ENCODE measurements at regions not wholly inside any gene's neighbourhood (a gene's known extent, or its start where the extent isn't known, plus 50 kb on each side); places are given as distances from the start of the nearest gene placed in this dataset.

DNA sequence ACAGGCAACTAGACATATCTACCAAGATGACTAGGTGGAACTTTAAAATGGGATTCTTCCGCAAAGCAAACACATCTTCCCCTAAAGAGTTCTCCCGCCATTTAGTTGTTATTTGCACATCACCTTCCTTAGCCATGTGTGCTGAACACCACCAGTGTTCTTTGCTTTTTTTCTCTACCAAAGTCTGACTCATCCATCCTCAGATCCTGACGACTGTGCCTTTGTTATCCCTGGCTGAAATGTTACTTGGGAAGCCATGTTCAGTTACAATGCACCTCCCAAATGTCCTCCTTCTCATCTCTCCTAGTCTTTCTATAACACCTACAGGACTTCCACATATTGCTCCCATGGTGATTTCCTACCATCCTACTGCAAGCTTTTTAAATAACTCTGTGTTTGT lies 593.5 kb upstream of the ARID1B start:
- Histone ChIP-seq H3K9me3 (ENCODE audit: control insufficient read depth in 2 of 2, insufficient read depth in 1 of 2, low read depth in 1 of 2, low read length in 1 of 2) (no peaks in the 10 kb centered on the region), H3K36me3 (ENCODE audit: control insufficient read depth in 3 of 3, insufficient read depth in 2 of 3, low read depth in 1 of 3, low read length in 3 of 3) (no peaks in the 10 kb centered on the region), H3K27ac (ENCODE audit: low read depth in 1 of 3, low read length in 2 of 3) (no peak overlapping the region), H3K27me3 (ENCODE audit: control insufficient read depth in 3 of 3, insufficient read depth in 3 of 3, low read length in 3 of 3) (no peaks in the 10 kb centered on the region), H3K4me3 (ENCODE audit: low read depth in 1 of 3, low read length in 3 of 3) (no peak overlapping the region), H3K4me1 (ENCODE audit: control insufficient read depth in 3 of 3, insufficient read depth in 2 of 3, low read depth in 1 of 3, low read length in 2 of 3) (no peaks in the 10 kb centered on the region)
- no peak for DNase-seq
- WGBS, 3 donors: 64 to 78% (median 64%) methylated on average over 3 of the region's 3 CpGs
- FAIRE-seq: no peak

DNA sequence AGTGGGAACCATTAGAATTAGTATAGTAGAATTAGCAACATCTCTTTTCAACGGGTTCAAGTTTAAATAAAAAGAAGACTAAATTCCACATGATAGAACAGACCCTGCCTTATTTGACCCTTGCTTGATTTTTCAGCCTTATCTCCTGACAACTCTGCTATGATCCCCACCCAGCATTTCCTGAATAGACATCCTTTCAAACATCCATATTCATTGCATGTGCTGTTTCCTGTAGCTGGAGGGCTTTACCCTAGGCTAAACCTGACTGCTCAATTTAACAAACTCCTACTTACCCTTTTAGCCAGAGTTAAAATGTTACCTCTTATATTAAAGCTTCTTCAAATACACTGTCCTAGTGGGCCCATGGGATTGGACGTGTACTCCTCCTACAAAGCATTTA lies 594.8 kb upstream of the ARID1B start:
- DNase-seq (no peak), FAIRE-seq (no peak)

DNA sequence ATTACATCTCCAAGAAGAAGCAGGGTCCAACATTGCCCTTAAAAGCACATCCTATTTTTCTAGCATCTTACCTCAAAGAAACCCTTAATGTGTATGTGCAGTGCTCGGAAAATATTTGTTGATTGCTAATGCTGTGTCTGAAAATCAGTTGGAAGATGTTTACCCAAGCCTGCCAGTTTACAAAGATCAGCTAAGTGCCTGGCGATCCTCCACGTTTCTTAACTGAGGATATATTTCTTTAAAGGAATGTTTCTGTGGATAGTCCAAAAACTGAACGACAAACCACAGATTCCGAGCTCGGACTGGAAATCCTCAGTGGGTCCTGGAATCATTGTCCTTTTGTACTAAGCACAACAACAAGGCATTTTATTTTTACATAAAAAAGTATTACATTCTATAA lies 595.7 kb upstream of the ARID1B start:
- no peaks in the 10 kb centered on the region for H3K27me3 ChIP-seq (ENCODE audit: control insufficient read depth in 3 of 3, insufficient read depth in 3 of 3, low read length in 3 of 3)
- H3K27ac ChIP-seq (ENCODE audit: low read depth in 1 of 3, low read length in 2 of 3): no peak overlapping the region
- H3K4me3 ChIP-seq (ENCODE audit: low read depth in 1 of 3, low read length in 3 of 3): no peak overlapping the region
- H3K4me1 ChIP-seq (ENCODE audit: control insufficient read depth in 3 of 3, insufficient read depth in 2 of 3, low read depth in 1 of 3, low read length in 2 of 3): no peaks in the 10 kb centered on the region
- no peaks in the 10 kb centered on the region for H3K36me3 ChIP-seq (ENCODE audit: control insufficient read depth in 3 of 3, insufficient read depth in 2 of 3, low read depth in 1 of 3, low read length in 3 of 3)
- no peak for FAIRE-seq
- 60 to 83% (median 78%) methylated on average over 6 of the region's 6 CpGs for WGBS, 3 donors
- H3K9me3 ChIP-seq (ENCODE audit: control insufficient read depth in 2 of 2, insufficient read depth in 1 of 2, low read depth in 1 of 2, low read length in 1 of 2): no peaks in the 10 kb centered on the region
- no peak for DNase-seq

More for the DNA sequence above, 594.8 kb upstream of the ARID1B start:
- no peaks in the 10 kb centered on the region for H3K4me1 ChIP-seq (ENCODE audit: control insufficient read depth in 3 of 3, insufficient read depth in 2 of 3, low read depth in 1 of 3, low read length in 2 of 3)
- H3K9me3 ChIP-seq (ENCODE audit: control insufficient read depth in 2 of 2, insufficient read depth in 1 of 2, low read depth in 1 of 2, low read length in 1 of 2): no peaks in the 10 kb centered on the region
- no peak overlapping the region for H3K4me3 ChIP-seq (ENCODE audit: low read depth in 1 of 3, low read length in 3 of 3)
- WGBS, 3 donors: 37 to 52% (median 46%) methylated on average over 2 of the region's 2 CpGs
- no peaks in the 10 kb centered on the region for H3K27me3 ChIP-seq (ENCODE audit: control insufficient read depth in 3 of 3, insufficient read depth in 3 of 3, low read length in 3 of 3)
- no peak overlapping the region for H3K27ac ChIP-seq (ENCODE audit: low read depth in 1 of 3, low read length in 2 of 3)
- H3K36me3 ChIP-seq (ENCODE audit: control insufficient read depth in 3 of 3, insufficient read depth in 2 of 3, low read depth in 1 of 3, low read length in 3 of 3): no peaks in the 10 kb centered on the region

DNA sequence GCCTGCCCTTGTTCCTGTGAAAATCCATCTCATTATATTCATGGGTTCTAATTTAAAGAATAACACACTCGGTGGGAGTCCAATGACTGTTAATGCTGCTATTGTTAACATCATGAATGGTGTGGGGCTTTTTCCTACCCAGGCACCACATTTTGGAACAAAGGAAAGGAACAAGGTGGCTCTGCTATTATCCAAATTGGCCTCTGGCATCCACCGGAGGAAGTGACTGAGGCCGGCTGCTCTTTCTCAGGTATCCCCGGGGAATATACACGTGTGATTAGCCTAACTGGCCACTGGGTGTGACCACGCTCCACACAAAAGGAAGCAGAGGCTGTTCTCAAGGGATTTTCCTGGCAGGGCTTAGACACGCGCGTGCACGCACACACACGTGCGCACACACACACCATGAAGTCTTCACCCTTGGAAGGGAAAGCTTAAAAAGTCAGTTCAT lies 601.2 kb upstream of the ARID1B start:
- H3K27me3 ChIP-seq (ENCODE audit: control insufficient read depth in 3 of 3, insufficient read depth in 3 of 3, low read length in 3 of 3): no peaks in the 10 kb centered on the region
- H3K4me1 ChIP-seq (ENCODE audit: control insufficient read depth in 3 of 3, insufficient read depth in 2 of 3, low read depth in 1 of 3, low read length in 2 of 3): no peaks in the 10 kb centered on the region

DNA sequence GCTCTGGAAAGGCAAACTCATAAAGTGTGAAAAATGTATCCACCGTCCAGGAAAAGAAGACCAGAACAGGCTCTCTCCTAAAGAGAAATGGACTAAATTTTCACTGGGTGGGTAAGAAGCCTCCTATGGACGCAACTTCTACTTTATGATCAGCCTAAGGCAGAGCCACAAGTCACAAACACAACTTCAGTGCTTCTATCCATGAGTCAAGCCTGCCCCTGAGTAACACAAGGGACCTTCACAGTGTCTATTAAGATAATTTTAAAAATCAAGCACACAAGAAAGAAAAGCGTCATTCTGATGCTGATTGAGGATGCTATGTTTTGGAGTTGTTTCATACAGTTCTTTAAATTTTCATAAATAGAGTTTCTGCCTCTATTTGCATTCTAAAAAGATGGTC lies 601.7 kb upstream of the ARID1B start:
- Histone ChIP-seq H3K4me1 (ENCODE audit: control insufficient read depth in 3 of 3, insufficient read depth in 2 of 3, low read depth in 1 of 3, low read length in 2 of 3) (no peaks in the 10 kb centered on the region), H3K4me3 (ENCODE audit: low read depth in 1 of 3, low read length in 3 of 3) (no peak overlapping the region), H3K27ac (ENCODE audit: low read depth in 1 of 3, low read length in 2 of 3) (no peak overlapping the region), H3K9me3 (ENCODE audit: control insufficient read depth in 2 of 2, insufficient read depth in 1 of 2, low read depth in 1 of 2, low read length in 1 of 2) (no peaks in the 10 kb centered on the region), H3K36me3 (ENCODE audit: control insufficient read depth in 3 of 3, insufficient read depth in 2 of 3, low read depth in 1 of 3, low read length in 3 of 3) (no peaks in the 10 kb centered on the region), H3K27me3 (ENCODE audit: control insufficient read depth in 3 of 3, insufficient read depth in 3 of 3, low read length in 3 of 3) (no peaks in the 10 kb centered on the region)
- DNase-seq: no peak
- WGBS, 3 donors: 52 to 77% (median 68%) methylated on average over 3 of the region's 3 CpGs
- no peak for FAIRE-seq

More for the DNA sequence above, 601.2 kb upstream of the ARID1B start:
- 48 to 53% (median 50%) methylated on average over 12 of the region's 12 CpGs for WGBS, 3 donors
- Histone ChIP-seq H3K27ac (ENCODE audit: low read depth in 1 of 3, low read length in 2 of 3) (no peak overlapping the region), H3K4me3 (ENCODE audit: low read depth in 1 of 3, low read length in 3 of 3) (no peak overlapping the region), H3K9me3 (ENCODE audit: control insufficient read depth in 2 of 2, insufficient read depth in 1 of 2, low read depth in 1 of 2, low read length in 1 of 2) (no peaks in the 10 kb centered on the region), H3K36me3 (ENCODE audit: control insufficient read depth in 3 of 3, insufficient read depth in 2 of 3, low read depth in 1 of 3, low read length in 3 of 3) (no peaks in the 10 kb centered on the region)
- peak; percentile 7 to 22 for DNase-seq
- FAIRE-seq: no peak

DNA sequence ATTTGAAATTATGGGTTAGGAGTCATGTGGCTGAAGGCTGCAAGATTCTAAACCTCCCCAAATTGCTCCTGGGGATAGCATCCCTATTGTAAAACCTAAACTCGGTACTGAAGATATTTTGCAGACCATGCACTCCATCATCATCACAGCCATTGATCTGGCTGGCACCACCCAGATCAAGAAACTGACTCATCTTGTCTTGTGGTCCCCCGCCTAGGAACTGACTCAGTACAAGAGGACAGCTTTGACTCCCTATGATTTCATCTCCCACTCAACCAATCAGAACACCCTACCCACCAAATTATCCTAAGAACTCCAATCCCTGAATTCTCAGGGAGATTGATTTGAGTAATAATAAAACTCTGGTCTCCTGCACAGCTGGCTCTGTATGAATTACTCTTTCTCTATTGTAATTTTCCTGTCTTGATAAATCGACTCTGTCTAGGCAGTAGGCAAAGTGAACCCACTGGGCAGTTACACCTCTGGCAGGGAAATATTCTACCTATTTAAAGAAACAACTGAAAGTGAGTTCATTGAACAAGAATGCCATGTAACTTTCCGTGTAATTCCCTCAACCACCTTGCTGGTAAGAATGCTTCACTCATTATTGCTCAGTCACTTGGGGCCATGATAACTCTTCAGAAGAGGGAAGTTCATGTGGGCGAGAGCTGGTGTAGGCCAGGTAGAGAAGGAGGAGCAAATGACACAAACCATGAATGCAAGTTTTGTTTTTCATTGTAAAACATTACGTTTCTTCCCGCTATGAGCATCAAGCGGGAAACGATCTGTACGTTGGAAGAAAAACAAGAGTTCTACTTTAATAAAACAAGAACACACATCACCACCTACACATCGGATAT lies 602.9 kb upstream of the ARID1B start:
- Histone ChIP-seq H3K4me3 (ENCODE audit: low read depth in 1 of 3, low read length in 3 of 3) (no peak overlapping the region), H3K27ac (ENCODE audit: low read depth in 1 of 3, low read length in 2 of 3) (no peak overlapping the region), H3K4me1 (ENCODE audit: control insufficient read depth in 3 of 3, insufficient read depth in 2 of 3, low read depth in 1 of 3, low read length in 2 of 3) (no peaks in the 10 kb centered on the region), H3K27me3 (ENCODE audit: control insufficient read depth in 3 of 3, insufficient read depth in 3 of 3, low read length in 3 of 3) (no peaks in the 10 kb centered on the region), H3K9me3 (ENCODE audit: control insufficient read depth in 2 of 2, insufficient read depth in 1 of 2, low read depth in 1 of 2, low read length in 1 of 2) (no peaks in the 10 kb centered on the region), H3K36me3 (ENCODE audit: control insufficient read depth in 3 of 3, insufficient read depth in 2 of 3, low read depth in 1 of 3, low read length in 3 of 3) (no peaks in the 10 kb centered on the region)
- FAIRE-seq (no peak), DNase-seq (no peak)
- WGBS, 3 donors: 83 to 85% (median 84%) methylated on average over 11 of the region's 11 CpGs

DNA sequence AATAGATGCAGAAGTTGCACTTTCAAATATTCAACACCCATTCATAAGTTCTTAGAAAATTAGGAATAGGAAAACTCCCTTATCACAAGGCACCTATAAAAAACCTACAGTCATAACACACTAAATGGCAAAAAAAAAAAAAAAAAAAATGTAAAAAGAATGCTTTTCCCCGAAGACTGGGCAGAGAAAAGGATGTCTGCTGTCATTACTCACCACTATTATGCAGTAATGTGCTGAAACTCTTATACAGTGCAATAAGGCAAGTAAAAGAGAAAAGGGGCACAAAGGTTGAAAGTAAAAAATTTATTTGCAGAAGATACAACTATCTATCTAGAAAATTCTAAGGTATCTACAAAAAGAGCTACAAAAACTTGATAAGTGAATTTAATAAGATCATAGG lies 607.8 kb upstream of the ARID1B start:
- no peak for FAIRE-seq
- Histone ChIP-seq H3K4me1 (ENCODE audit: control insufficient read depth in 3 of 3, insufficient read depth in 2 of 3, low read depth in 1 of 3, low read length in 2 of 3) (no peaks in the 10 kb centered on the region), H3K27ac (ENCODE audit: low read depth in 1 of 3, low read length in 2 of 3) (no peak overlapping the region), H3K9me3 (ENCODE audit: control insufficient read depth in 2 of 2, insufficient read depth in 1 of 2, low read depth in 1 of 2, low read length in 1 of 2) (no peaks in the 10 kb centered on the region), H3K27me3 (ENCODE audit: control insufficient read depth in 3 of 3, insufficient read depth in 3 of 3, low read length in 3 of 3) (no peaks in the 10 kb centered on the region), H3K4me3 (ENCODE audit: low read depth in 1 of 3, low read length in 3 of 3) (no peak overlapping the region), H3K36me3 (ENCODE audit: control insufficient read depth in 3 of 3, insufficient read depth in 2 of 3, low read depth in 1 of 3, low read length in 3 of 3) (no peaks in the 10 kb centered on the region)
- WGBS, 3 donors: 55 to 67% (median 62%) methylated on average over 1 of the region's 1 CpG
- no peak for DNase-seq

DNA sequence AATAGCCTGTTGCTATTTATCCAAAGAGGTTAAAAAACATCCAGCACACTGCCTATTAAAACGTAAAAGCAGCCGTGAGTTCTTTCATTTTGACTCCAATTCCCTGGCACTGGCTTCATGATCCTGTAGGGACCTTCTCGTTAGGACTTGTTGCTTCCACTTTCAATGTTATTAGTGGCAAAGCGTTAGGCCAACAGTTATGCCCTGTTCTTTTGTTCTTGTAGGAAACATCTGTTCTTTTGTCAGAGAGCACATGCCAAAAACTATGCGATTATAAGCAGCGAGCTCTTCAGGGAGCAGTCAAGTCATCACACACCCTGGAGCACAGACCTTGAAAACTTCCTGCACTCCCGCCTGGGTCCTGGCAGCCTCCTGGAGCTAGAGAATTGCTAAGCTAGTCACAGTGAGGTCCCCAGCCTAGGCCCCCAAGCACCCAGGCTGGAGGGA lies 609.5 kb upstream of the ARID1B start:
- DNase-seq (peak in 1 of 2 donors; percentile 8), FAIRE-seq (no peak)
- no peaks in the 10 kb centered on the region for H3K27me3 ChIP-seq (ENCODE audit: control insufficient read depth in 3 of 3, insufficient read depth in 3 of 3, low read length in 3 of 3)
- H3K4me1 ChIP-seq (ENCODE audit: control insufficient read depth in 3 of 3, insufficient read depth in 2 of 3, low read depth in 1 of 3, low read length in 2 of 3): no peaks in the 10 kb centered on the region
- no peaks in the 10 kb centered on the region for H3K9me3 ChIP-seq (ENCODE audit: control insufficient read depth in 2 of 2, insufficient read depth in 1 of 2, low read depth in 1 of 2, low read length in 1 of 2)
- H3K27ac ChIP-seq (ENCODE audit: low read depth in 1 of 3, low read length in 2 of 3): peak overlapping the region in 2 of 3 donors; percentile 2 to 50
- no peaks in the 10 kb centered on the region for H3K36me3 ChIP-seq (ENCODE audit: control insufficient read depth in 3 of 3, insufficient read depth in 2 of 3, low read depth in 1 of 3, low read length in 3 of 3)
- 36 to 78% (median 59%) methylated on average over 7 of the region's 7 CpGs for WGBS, 3 donors
- no peak overlapping the region for H3K4me3 ChIP-seq (ENCODE audit: low read depth in 1 of 3, low read length in 3 of 3)
